ENCODE measurements at regions not wholly inside any gene's neighbourhood (a gene's known extent, or its start where the extent isn't known, plus 50 kb on each side); places are given as distances from the start of the nearest gene placed in this dataset.

- no peaks in the 10 kb centered on the region for H3K36me3 ChIP-seq
- H3K4me3 ChIP-seq: no peak overlapping the region
- TF ChIP-seq POLR2AphosphoS5 (IDR thresholded peaks at IDR 0.05): no peak
- no peak for TF ChIP-seq POLR2A (IDR thresholded peaks at IDR 0.05; ENCODE audit: low read depth)
- TF ChIP-seq, protein P1, sequence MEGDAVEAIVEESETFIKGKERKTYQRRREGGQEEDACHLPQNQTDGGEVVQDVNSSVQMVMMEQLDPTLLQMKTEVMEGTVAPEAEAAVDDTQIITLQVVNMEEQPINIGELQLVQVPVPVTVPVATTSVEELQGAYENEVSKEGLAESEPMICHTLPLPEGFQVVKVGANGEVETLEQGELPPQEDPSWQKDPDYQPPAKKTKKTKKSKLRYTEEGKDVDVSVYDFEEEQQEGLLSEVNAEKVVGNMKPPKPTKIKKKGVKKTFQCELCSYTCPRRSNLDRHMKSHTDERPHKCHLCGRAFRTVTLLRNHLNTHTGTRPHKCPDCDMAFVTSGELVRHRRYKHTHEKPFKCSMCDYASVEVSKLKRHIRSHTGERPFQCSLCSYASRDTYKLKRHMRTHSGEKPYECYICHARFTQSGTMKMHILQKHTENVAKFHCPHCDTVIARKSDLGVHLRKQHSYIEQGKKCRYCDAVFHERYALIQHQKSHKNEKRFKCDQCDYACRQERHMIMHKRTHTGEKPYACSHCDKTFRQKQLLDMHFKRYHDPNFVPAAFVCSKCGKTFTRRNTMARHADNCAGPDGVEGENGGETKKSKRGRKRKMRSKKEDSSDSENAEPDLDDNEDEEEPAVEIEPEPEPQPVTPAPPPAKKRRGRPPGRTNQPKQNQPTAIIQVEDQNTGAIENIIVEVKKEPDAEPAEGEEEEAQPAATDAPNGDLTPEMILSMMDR (IDR thresholded peaks at IDR 0.05): no peak
- no peak for TF ChIP-seq EP300 (IDR thresholded peaks at IDR 0.05)
- DNase-seq (ENCODE audit: extremely low spot score): no peak
- H3K4me1 ChIP-seq: no peaks in the 10 kb centered on the region
- no peak overlapping the region for H3K27ac ChIP-seq (replicated peaks in 1 of 4)
- peaks cover 0 to 8% (median 0%) of the 10 kb centered on the region in 4 donors for H3K27me3 ChIP-seq
- intact Hi-C loops (cut with DNase I): no loop called here
- no peaks in the 10 kb centered on the region for H3K9me3 ChIP-seq
- 66% methylated on average over 4 of the region's 4 CpGs for WGBS
Observed at GRCh38 chr2:7424481-7424880, 507.3 kb downstream of the RNF144A start.

DNA sequence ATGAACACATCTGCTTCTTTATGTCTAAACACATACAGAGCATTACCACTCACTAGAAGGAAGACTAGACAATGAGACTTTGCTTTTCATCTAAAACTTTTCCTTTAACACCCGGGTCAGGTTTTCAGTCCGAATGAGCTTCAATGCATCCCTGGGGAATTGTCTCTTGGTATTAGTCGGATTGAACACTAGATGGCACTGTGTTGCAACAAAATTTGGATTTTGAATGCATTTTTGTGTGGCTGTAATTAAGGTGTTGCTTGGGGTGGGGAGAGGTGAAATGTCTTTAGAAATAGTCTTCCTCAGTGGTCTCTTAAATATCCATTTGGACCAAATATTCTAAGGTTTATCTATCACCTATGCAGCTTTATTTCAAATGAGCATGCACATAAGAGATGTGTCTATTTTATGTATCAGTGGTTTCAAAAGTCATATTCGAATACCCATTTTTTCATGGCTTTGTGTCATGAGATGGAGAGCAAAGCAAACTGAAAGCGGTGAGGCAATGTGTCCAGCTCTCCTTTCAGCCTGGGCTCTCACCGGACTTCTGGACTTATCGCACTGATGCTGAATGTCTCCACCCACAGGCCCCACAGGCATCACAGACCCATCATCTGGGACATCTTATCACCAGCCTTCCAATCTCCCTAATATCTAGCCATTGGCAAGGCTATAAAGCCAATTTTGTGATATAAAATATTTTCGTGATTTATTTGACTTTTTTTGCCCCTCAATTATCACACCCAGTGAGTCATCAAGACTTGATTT lies 510.3 kb downstream of the RNF144A start:
- Histone ChIP-seq H3K36me3 (no peaks in the 10 kb centered on the region), H3K4me1 (peaks cover 4 to 11% (median 11%) of the 10 kb centered on the region in 4 donors), H3K27me3 (peaks cover 0 to 16% (median 0%) of the 10 kb centered on the region in 4 donors), H3K9me3 (peaks cover 0 to 1% (median 0%) of the 10 kb centered on the region in 4 donors), H3K4me3 (no peak overlapping the region), H3K27ac (replicated peaks in 1 of 4) (no peak overlapping the region)
- whole genome bisulfite sequencing: 48% methylated on average over 8 of the region's 8 CpGs
- no peak for DNase-seq (ENCODE audit: extremely low spot score)
- TF ChIP-seq POLR2A (IDR thresholded peaks at IDR 0.05; ENCODE audit: low read depth) (no peak), EP300 (IDR thresholded peaks at IDR 0.05) (no peak), POLR2AphosphoS5 (IDR thresholded peaks at IDR 0.05) (no peak)
- TF ChIP-seq, protein P1 (IDR thresholded peaks at IDR 0.05): peak; percentile 59 to 75 (median 60)
- intact Hi-C loops (cut with DNase I): loop anchor here (2.0 kb wide), 1 partner anchor 1259 kb away; no protein-coding TSS in a partner anchor

- Histone ChIP-seq H3K27me3 (peaks cover 0 to 16% (median 0%) of the 10 kb centered on the region in 4 donors), H3K9me3 (peaks cover 0 to 9% (median 1%) of the 10 kb centered on the region in 4 donors), H3K4me1 (peaks cover 4 to 11% (median 11%) of the 10 kb centered on the region in 4 donors), H3K4me3 (no peak overlapping the region), H3K36me3 (no peaks in the 10 kb centered on the region), H3K27ac (replicated peaks in 1 of 4) (no peak overlapping the region)
- intact Hi-C loops (cut with DNase I): no loop called here
- 89% methylated on average over 15 of the region's 15 CpGs for WGBS
- DNase-seq (ENCODE audit: extremely low spot score): no peak
- TF ChIP-seq POLR2AphosphoS5 (IDR thresholded peaks at IDR 0.05): no peak
- TF ChIP-seq, protein P1 (IDR thresholded peaks at IDR 0.05): no peak
- no peak for TF ChIP-seq POLR2A (IDR thresholded peaks at IDR 0.05; ENCODE audit: low read depth)
- no peak for TF ChIP-seq EP300 (IDR thresholded peaks at IDR 0.05)
Observed at GRCh38 chr2:7428454-7429204, 511.4 kb downstream of the RNF144A start.

DNA sequence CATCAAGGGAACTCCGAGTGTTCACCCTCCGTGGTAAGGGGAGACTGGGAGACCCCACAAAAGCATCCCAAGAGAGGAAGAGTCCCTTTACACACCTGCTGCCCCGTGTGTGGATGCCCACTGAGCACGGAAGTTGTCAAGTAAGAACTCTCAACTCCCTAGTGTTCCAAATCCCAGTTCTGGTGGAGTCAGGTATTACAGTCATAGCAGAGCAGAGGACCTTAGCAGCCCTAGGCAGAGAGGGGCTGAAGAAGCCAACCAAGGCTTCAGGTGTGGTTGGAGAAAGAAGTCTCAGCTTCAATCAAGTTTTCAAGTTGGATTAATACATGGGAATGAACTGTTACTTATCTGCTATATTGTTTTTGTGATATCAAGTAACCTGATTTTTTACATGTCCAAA lies 512.5 kb downstream of the RNF144A start:
- Histone ChIP-seq H3K27ac (replicated peaks in 1 of 4) (no peak overlapping the region), H3K4me3 (no peak overlapping the region), H3K4me1 (peaks cover 4 to 11% (median 11%) of the 10 kb centered on the region in 4 donors), H3K27me3 (peaks cover 0 to 16% (median 0%) of the 10 kb centered on the region in 4 donors), H3K9me3 (peaks cover 0 to 11% (median 4%) of the 10 kb centered on the region in 4 donors), H3K36me3 (no peaks in the 10 kb centered on the region)
- WGBS: 87% methylated on average over 4 of the region's 4 CpGs
- intact Hi-C loops (cut with DNase I): no loop called here
- DNase-seq (ENCODE audit: extremely low spot score): no peak
- TF ChIP-seq EP300 (IDR thresholded peaks at IDR 0.05): no peak
- no peak for TF ChIP-seq POLR2AphosphoS5 (IDR thresholded peaks at IDR 0.05)
- TF ChIP-seq POLR2A (IDR thresholded peaks at IDR 0.05; ENCODE audit: low read depth): no peak
- TF ChIP-seq, protein P1 (IDR thresholded peaks at IDR 0.05): no peak

All from esophagus muscularis mucosa (tissue), 4 donors.